ENCODE measurements at regions not wholly inside any gene's neighbourhood (a gene's known extent, or its start where the extent isn't known, plus 50 kb on each side); places are given as distances from the start of the nearest gene placed in this dataset.
"Not testable (repeated sequence)": the region's sequence is repeated elsewhere in the genome, so short reads cannot be mapped to it uniquely, and the experiment has no call there.

DNA sequence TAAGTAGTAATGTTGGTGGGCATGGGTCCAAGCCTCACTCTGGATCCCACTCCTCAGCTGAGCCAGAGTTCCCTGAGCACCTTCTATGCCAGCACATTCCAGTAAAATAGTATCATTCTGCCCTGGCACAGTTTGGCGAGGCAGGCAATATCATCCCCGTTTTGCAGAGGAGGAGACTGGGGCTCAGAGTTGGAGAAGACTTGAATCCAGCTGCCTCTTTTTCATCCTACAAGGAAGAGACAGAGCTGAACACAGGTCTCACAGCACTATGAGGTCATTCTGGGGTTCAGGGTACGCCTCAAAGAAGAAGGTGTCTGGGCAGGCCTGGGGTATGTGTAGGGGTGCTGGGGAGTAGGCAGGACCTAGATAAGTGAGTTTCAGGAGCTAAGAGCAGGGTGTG, 103.9 kb upstream of the STX18 start:
- H3K36me3 ChIP-seq (ENCODE audit: control insufficient read depth, insufficient read depth, low read length), result no peaks in the 10 kb centered on the region
- no peak for DNase-seq (ENCODE audit: low read depth)
- no peaks in the 10 kb centered on the region; the same call in 1 of the 2 replicates for H3K27me3 ChIP-seq (ENCODE audit: control insufficient read depth, insufficient read depth, low read length)
- CTCF ChIA-PET, result interaction anchor here (1.0 kb wide), 1 partner anchor 12 kb away, joined by 3 read pairs; no protein-coding TSS in a partner anchor
- TF ChIP-seq, protein P1, sequence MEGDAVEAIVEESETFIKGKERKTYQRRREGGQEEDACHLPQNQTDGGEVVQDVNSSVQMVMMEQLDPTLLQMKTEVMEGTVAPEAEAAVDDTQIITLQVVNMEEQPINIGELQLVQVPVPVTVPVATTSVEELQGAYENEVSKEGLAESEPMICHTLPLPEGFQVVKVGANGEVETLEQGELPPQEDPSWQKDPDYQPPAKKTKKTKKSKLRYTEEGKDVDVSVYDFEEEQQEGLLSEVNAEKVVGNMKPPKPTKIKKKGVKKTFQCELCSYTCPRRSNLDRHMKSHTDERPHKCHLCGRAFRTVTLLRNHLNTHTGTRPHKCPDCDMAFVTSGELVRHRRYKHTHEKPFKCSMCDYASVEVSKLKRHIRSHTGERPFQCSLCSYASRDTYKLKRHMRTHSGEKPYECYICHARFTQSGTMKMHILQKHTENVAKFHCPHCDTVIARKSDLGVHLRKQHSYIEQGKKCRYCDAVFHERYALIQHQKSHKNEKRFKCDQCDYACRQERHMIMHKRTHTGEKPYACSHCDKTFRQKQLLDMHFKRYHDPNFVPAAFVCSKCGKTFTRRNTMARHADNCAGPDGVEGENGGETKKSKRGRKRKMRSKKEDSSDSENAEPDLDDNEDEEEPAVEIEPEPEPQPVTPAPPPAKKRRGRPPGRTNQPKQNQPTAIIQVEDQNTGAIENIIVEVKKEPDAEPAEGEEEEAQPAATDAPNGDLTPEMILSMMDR (IDR thresholded peaks at IDR 0.05; ENCODE audit: insufficient read depth, low read depth, low read length), result no peak
- H3K4me3 ChIP-seq (ENCODE audit: low read depth, low read length), result no peak overlapping the region
- POLR2A ChIA-PET, result no interaction called here

- DNase-seq (ENCODE audit: low read depth); H3K36me3 ChIP-seq (ENCODE audit: control insufficient read depth, insufficient read depth, low read length); CTCF ChIA-PET; POLR2A ChIA-PET; H3K4me3 ChIP-seq (ENCODE audit: low read depth, low read length); H3K27me3 ChIP-seq (ENCODE audit: control insufficient read depth, insufficient read depth, low read length): not testable (repeated sequence)
Measured at GRCh38 chr4:4644277-4644676, 102.4 kb upstream of the STX18 start.

- POLR2A ChIA-PET; CTCF ChIA-PET; H3K4me3 ChIP-seq (ENCODE audit: low read depth, low read length); DNase-seq (ENCODE audit: low read depth); H3K27me3 ChIP-seq (ENCODE audit: control insufficient read depth, insufficient read depth, low read length); H3K36me3 ChIP-seq (ENCODE audit: control insufficient read depth, insufficient read depth, low read length): not testable (repeated sequence)
Measured at GRCh38 chr4:4643743-4644142, 101.9 kb upstream of the STX18 start.

DNA sequence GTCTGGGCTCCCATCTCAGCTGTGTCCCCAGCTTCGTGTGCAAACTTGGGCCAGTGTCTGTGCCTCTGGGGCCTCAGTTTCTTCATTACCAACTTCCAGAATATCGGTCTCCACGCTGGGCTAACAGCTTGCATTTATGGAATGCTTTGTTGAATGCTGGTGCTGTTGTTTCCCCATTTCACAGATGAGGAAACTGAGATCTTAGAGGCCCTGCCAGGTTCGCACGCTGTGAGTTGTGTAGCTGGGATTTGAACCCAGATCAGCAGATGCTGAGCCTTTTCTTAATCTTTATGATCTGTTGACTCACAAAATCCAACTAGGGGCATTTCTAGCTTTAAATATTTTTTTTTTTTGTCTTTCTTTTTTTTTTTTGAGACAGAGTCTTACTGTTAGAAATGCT, 101.5 kb upstream of the STX18 start:
- TF ChIP-seq, protein P1 (IDR thresholded peaks at IDR 0.05; ENCODE audit: insufficient read depth, low read depth, low read length), result no peak
- ChIA-PET CTCF (no interaction called here), POLR2A (no interaction called here)
- Histone ChIP-seq H3K4me3 (ENCODE audit: low read depth, low read length) (no peak overlapping the region), H3K27me3 (ENCODE audit: control insufficient read depth, insufficient read depth, low read length) (no peaks in the 10 kb centered on the region), H3K36me3 (ENCODE audit: control insufficient read depth, insufficient read depth, low read length) (no peaks in the 10 kb centered on the region)
- DNase-seq (ENCODE audit: low read depth), result no peak

GRCh38 chr4:4642496-4643000, 100.7 kb upstream of the STX18 start:
- Histone ChIP-seq H3K4me3 (ENCODE audit: low read depth, low read length) (no peak overlapping the region), H3K36me3 (ENCODE audit: control insufficient read depth, insufficient read depth, low read length) (no peaks in the 10 kb centered on the region), H3K27me3 (ENCODE audit: control insufficient read depth, insufficient read depth, low read length) (no peaks in the 10 kb centered on the region)
- TF ChIP-seq, protein P1 (IDR thresholded peaks at IDR 0.05; ENCODE audit: insufficient read depth, low read depth, low read length), result no peak
- DNase-seq (ENCODE audit: low read depth), result no peak
- ChIA-PET POLR2A (no interaction called here), CTCF (no interaction called here)

DNA sequence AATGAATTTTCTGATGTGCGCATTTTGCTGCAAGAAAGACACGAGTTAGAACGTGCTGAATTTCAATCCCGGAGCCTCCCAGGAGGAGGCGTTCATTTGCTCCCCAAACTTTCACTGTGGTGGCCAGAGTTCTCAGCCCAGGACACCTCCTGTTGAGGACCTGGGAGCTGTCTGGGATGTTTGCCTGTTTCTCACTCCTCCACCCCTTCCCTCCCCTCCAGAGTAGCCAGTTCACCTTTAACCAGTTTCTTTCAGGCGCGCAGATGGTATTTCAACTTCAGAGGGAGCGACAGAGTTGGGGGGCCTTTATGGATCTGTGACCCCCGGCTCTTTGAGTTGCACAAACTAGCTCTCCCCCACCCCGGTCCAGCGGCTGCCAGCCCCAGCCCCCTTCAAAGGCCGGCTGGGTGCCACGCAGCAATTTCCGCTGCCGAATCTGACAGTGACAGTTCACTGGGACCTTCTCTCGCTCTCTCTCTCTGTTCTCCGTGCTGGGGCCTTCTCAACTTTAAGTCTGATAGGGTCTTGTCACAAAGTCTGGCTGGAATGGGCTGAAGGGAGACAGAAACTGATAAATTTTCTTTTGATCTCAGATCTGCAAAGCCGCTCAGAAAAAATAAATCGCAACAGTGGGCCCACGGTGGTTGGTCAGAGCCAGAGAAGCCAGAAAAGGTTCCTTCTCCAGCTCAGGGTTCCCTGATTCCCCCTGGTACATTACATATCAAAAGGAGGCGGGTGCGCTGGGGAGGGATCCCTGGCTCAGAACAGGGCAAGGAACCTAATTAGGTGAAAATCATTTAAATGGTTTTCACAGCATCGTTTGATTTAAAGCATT, 100.0 kb upstream of the STX18 start:
- H3K36me3 ChIP-seq (ENCODE audit: control insufficient read depth, insufficient read depth, low read length), result no peaks in the 10 kb centered on the region
- POLR2A ChIA-PET, result no interaction called here
- DNase-seq (ENCODE audit: low read depth), result no peak
- TF ChIP-seq, protein P1 (IDR thresholded peaks at IDR 0.05; ENCODE audit: insufficient read depth, low read depth, low read length), result no peak
- CTCF ChIA-PET, result no interaction called here
- H3K4me3 ChIP-seq (ENCODE audit: low read depth, low read length), result no peak overlapping the region
- H3K27me3 ChIP-seq (ENCODE audit: control insufficient read depth, insufficient read depth, low read length), result no peaks in the 10 kb centered on the region
